Liver (tissue), 8 donors: ENCODE measurements at regions not wholly inside any gene's neighbourhood (a gene's known extent, or its start where the extent isn't known, plus 50 kb on each side); places are given as distances from the start of the nearest gene placed in this dataset.
"Not testable (repeated sequence)": the region's sequence is repeated elsewhere in the genome, so short reads cannot be mapped to it uniquely, and the experiment has no call there.

Experiments used
- DNase-seq: peaks from one replicate; pipeline ENCODE4 v3.0.0-alpha.2; 2017; ENCODE audit warnings: low spot score
- H3K27ac ChIP-seq, 2 donors: one replicate each; pipeline ENCODE4 v1.7.0; 2013; ENCODE audit warnings: inconsistent platforms in 2 of 2, low read length in 2 of 2, control low read depth in 1 of 2, low read depth in 1 of 2, mild to moderate bottlenecking in 1 of 2
- H3K27me3 ChIP-seq, 4 donors: one replicate each; pipeline versions ENCODE4 v1.6.1 to v1.7.0; 2013; ENCODE audit warnings: low read length in 3 of 4, inconsistent platforms in 1 of 4, mild to moderate bottlenecking in 1 of 4, moderate library complexity in 1 of 4; ENCODE audit not compliant: control insufficient read depth in 4 of 4, insufficient read depth in 4 of 4
- H3K36me3 ChIP-seq, 4 donors: one replicate each; pipeline versions ENCODE4 v1.6.1 to v1.7.0; 2013; ENCODE audit warnings: low read length in 3 of 4, mild to moderate bottlenecking in 3 of 4, low read depth in 1 of 4, moderate library complexity in 1 of 4; ENCODE audit not compliant: control insufficient read depth in 4 of 4, insufficient read depth in 3 of 4
- H3K4me1 ChIP-seq, 4 donors: one replicate each; pipeline versions ENCODE4 v1.6.1 to v1.7.0; 2013; ENCODE audit warnings: low read length in 3 of 4, mild to moderate bottlenecking in 3 of 4, moderate library complexity in 1 of 4; ENCODE audit not compliant: control insufficient read depth in 4 of 4, insufficient read depth in 4 of 4
- H3K4me3 ChIP-seq, 3 donors: one replicate each; pipeline versions ENCODE4 v1.6.1 to v1.7.0; 2013; ENCODE audit warnings: low read length in 3 of 3, control low read depth in 1 of 3, low read depth in 1 of 3, mild to moderate bottlenecking in 1 of 3
- H3K9ac ChIP-seq, 2 donors: one replicate each; pipeline ENCODE4 v1.7.0; 2013; ENCODE audit warnings: low read length in 2 of 2, mild to moderate bottlenecking in 2 of 2, moderate library complexity in 2 of 2, control low read depth in 1 of 2, low read depth in 1 of 2
- H3K9me3 ChIP-seq, 4 donors: one replicate each; pipeline versions ENCODE4 v1.6.1 to v1.7.0; 2013; ENCODE audit warnings: low read length in 3 of 4; ENCODE audit not compliant: control insufficient read depth in 4 of 4
- EGR1 ChIP-seq, 2 donors: IDR thresholded peaks; 2 replicates each; pipeline ENCODE4 v1.6.1; 2016 to 2018; ENCODE audit warnings: antibody characterized with exemption in 2 of 2, low read depth in 2 of 2
- FOXA1 ChIP-seq: IDR thresholded peaks from 2 replicates; pipeline ENCODE4 v1.6.1; 2016; ENCODE audit warnings: antibody characterized with exemption
- FOXA2 ChIP-seq: IDR thresholded peaks from 2 replicates; pipeline ENCODE4 v1.6.1; 2016; ENCODE audit warnings: antibody characterized with exemption
- GABPA ChIP-seq, 2 donors: IDR thresholded peaks in 1 of 2; conservative IDR thresholded peaks in 1 of 2; 2 replicates each; pipeline ENCODE4 v1.6.1; 2016; ENCODE audit warnings: antibody characterized with exemption in 2 of 2, mild to moderate bottlenecking in 1 of 2, moderate library complexity in 1 of 2
- HNF4A ChIP-seq, 2 donors: conservative IDR thresholded peaks; 2 replicates each; pipeline ENCODE4 v1.6.1; 2016; ENCODE audit warnings: antibody characterized with exemption in 2 of 2, mild to moderate bottlenecking in 2 of 2
- HNF4G ChIP-seq: IDR thresholded peaks from 2 replicates; pipeline ENCODE4 v1.6.1; 2016; ENCODE audit warnings: antibody characterized with exemption
- JUND ChIP-seq, 2 donors: IDR thresholded peaks; 2 replicates each; pipeline ENCODE4 v1.6.1; 2016; ENCODE audit warnings: antibody characterized with exemption in 2 of 2
- NR2F2 ChIP-seq: IDR thresholded peaks from 2 replicates; pipeline ENCODE4 v1.6.1; 2016; ENCODE audit warnings: antibody characterized with exemption
- RAD21 ChIP-seq, 2 donors: IDR thresholded peaks; 2 replicates each; pipeline ENCODE4 v1.6.1; 2016; ENCODE audit warnings: antibody characterized with exemption in 2 of 2, mild to moderate bottlenecking in 2 of 2
- RXRA ChIP-seq, 2 donors: IDR thresholded peaks; 2 replicates each; pipeline ENCODE4 v1.6.1; 2017 to 2018; ENCODE audit warnings: antibody characterized with exemption in 2 of 2, mild to moderate bottlenecking in 1 of 2
- SP1 ChIP-seq: IDR thresholded peaks from 2 replicates; pipeline ENCODE4 v1.6.1; 2018; ENCODE audit warnings: antibody characterized with exemption, mild to moderate bottlenecking
- TAF1 ChIP-seq: conservative IDR thresholded peaks from 2 replicates; pipeline ENCODE4 v1.6.1; 2016; ENCODE audit warnings: antibody characterized with exemption, mild to moderate bottlenecking
- YY1 ChIP-seq: IDR thresholded peaks from 2 replicates; pipeline ENCODE4 v1.6.1; 2016; ENCODE audit warnings: antibody characterized with exemption, mild to moderate bottlenecking
- WGBS: extraction: QIAGEN DNeasy Blood & Tissue Kit; methylation state at CpG from one replicate; pipeline ENCODE4 v1.1.7; 2013; 5-methylcytosine and 5-hydroxymethylcytosine counted together
- TF ChIP-seq, protein P1 (sequence below): fragments of 150-350 bp; IDR thresholded peaks from 2 replicates; pipeline ENCODE4 v1.5.1; 2017; ENCODE audit warnings: improper control_type of control experiment, low read depth, low read length; ENCODE audit not compliant: missing input control
- TF ChIP-seq, protein P2 (sequence below): IDR thresholded peaks from 2 replicates; pipeline ENCODE4 v1.6.1; 2016; ENCODE audit warnings: antibody characterized with exemption
- TF ChIP-seq, protein P3 (sequence below): IDR thresholded peaks from 2 replicates; pipeline ENCODE4 v1.6.1; 2016; ENCODE audit warnings: antibody characterized with exemption
- TF ChIP-seq, protein P4 (sequence below): IDR thresholded peaks from 2 replicates; pipeline ENCODE4 v1.6.1; 2016; ENCODE audit warnings: antibody characterized with exemption, mild to moderate bottlenecking
- TF ChIP-seq, protein P5 (sequence below): IDR thresholded peaks from 2 replicates; pipeline ENCODE4 v1.6.1; 2016; ENCODE audit warnings: antibody characterized with exemption
- donor health status: healthy.
- donor health status: healthy.
- donor health status: healthy.
- donor health status: healthy.
- donor health status: healthy.

DNA sequence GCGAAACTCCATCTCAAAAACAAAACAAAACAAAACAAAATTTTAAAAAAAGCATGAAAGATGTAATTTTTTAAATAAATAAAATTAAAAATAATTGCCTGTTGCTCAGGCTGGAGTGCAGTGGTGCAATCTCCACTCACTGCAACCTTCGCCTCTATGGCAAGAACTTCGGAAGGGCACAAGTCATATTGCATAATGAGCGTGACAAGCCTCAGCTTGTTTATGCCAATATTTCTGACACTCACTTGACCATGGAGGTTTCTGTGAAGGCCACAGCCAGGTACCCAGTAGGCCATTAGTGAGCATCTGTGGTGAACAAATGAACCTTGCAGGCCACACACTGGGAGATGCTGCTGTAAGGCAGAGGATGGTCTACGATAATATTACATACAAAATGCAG, 106.1 kb upstream of the KMT2C start:
- peak overlapping the region; percentile 70 to 71 for H3K27ac ChIP-seq
- TF ChIP-seq HNF4A (conservative IDR thresholded peaks at IDR 0.05): peak; percentile 76 to 97
- TF ChIP-seq SP1: no peak
- TF ChIP-seq, protein P1, sequence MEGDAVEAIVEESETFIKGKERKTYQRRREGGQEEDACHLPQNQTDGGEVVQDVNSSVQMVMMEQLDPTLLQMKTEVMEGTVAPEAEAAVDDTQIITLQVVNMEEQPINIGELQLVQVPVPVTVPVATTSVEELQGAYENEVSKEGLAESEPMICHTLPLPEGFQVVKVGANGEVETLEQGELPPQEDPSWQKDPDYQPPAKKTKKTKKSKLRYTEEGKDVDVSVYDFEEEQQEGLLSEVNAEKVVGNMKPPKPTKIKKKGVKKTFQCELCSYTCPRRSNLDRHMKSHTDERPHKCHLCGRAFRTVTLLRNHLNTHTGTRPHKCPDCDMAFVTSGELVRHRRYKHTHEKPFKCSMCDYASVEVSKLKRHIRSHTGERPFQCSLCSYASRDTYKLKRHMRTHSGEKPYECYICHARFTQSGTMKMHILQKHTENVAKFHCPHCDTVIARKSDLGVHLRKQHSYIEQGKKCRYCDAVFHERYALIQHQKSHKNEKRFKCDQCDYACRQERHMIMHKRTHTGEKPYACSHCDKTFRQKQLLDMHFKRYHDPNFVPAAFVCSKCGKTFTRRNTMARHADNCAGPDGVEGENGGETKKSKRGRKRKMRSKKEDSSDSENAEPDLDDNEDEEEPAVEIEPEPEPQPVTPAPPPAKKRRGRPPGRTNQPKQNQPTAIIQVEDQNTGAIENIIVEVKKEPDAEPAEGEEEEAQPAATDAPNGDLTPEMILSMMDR: no peak
- peak in 1 of 2 donors; percentile 87 for TF ChIP-seq RXRA (IDR thresholded peaks at IDR 0.05)
- TF ChIP-seq, protein P2, sequence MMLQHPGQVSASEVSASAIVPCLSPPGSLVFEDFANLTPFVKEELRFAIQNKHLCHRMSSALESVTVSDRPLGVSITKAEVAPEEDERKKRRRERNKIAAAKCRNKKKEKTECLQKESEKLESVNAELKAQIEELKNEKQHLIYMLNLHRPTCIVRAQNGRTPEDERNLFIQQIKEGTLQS: peak; percentile 11
- TF ChIP-seq NR2F2: no peak
- TF ChIP-seq, protein P3, sequence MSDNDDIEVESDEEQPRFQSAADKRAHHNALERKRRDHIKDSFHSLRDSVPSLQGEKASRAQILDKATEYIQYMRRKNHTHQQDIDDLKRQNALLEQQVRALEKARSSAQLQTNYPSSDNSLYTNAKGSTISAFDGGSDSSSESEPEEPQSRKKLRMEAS: peak; percentile 67
- TF ChIP-seq HNF4G: no peak
- TF ChIP-seq, protein P4, sequence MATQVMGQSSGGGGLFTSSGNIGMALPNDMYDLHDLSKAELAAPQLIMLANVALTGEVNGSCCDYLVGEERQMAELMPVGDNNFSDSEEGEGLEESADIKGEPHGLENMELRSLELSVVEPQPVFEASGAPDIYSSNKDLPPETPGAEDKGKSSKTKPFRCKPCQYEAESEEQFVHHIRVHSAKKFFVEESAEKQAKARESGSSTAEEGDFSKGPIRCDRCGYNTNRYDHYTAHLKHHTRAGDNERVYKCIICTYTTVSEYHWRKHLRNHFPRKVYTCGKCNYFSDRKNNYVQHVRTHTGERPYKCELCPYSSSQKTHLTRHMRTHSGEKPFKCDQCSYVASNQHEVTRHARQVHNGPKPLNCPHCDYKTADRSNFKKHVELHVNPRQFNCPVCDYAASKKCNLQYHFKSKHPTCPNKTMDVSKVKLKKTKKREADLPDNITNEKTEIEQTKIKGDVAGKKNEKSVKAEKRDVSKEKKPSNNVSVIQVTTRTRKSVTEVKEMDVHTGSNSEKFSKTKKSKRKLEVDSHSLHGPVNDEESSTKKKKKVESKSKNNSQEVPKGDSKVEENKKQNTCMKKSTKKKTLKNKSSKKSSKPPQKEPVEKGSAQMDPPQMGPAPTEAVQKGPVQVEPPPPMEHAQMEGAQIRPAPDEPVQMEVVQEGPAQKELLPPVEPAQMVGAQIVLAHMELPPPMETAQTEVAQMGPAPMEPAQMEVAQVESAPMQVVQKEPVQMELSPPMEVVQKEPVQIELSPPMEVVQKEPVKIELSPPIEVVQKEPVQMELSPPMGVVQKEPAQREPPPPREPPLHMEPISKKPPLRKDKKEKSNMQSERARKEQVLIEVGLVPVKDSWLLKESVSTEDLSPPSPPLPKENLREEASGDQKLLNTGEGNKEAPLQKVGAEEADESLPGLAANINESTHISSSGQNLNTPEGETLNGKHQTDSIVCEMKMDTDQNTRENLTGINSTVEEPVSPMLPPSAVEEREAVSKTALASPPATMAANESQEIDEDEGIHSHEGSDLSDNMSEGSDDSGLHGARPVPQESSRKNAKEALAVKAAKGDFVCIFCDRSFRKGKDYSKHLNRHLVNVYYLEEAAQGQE: peak; percentile 66
- peak in 1 of 2 donors; percentile 57 for TF ChIP-seq RAD21 (IDR thresholded peaks at IDR 0.05)
- peak; percentile 27 for TF ChIP-seq FOXA1
- no peak for TF ChIP-seq TAF1
- TF ChIP-seq GABPA (IDR thresholded peaks at IDR 0.05 in 1 of 2, conservative IDR thresholded peaks at IDR 0.05 in 1 of 2): no peak
- TF ChIP-seq, protein P5, sequence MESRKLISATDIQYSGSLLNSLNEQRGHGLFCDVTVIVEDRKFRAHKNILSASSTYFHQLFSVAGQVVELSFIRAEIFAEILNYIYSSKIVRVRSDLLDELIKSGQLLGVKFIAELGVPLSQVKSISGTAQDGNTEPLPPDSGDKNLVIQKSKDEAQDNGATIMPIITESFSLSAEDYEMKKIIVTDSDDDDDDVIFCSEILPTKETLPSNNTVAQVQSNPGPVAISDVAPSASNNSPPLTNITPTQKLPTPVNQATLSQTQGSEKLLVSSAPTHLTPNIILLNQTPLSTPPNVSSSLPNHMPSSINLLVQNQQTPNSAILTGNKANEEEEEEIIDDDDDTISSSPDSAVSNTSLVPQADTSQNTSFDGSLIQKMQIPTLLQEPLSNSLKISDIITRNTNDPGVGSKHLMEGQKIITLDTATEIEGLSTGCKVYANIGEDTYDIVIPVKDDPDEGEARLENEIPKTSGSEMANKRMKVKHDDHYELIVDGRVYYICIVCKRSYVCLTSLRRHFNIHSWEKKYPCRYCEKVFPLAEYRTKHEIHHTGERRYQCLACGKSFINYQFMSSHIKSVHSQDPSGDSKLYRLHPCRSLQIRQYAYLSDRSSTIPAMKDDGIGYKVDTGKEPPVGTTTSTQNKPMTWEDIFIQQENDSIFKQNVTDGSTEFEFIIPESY: peak; percentile 55
- peak in 1 of 2 donors; percentile 70 for TF ChIP-seq JUND (IDR thresholded peaks at IDR 0.05)
- peak; percentile 28 for TF ChIP-seq FOXA2
- peak in 1 of 2 donors; percentile 46 for TF ChIP-seq EGR1 (IDR thresholded peaks at IDR 0.05; ENCODE audit: low read depth in 2 of 2)
- peak; percentile 86 for TF ChIP-seq YY1
- H3K4me1 ChIP-seq: peaks cover 0 to 18% (median 10%) of the 10 kb centered on the region in 4 donors
- no peak overlapping the region for H3K9ac ChIP-seq
- no peaks in the 10 kb centered on the region for H3K36me3 ChIP-seq
- no peaks in the 10 kb centered on the region for H3K9me3 ChIP-seq
- DNase-seq: no peak
- no peaks in the 10 kb centered on the region for H3K27me3 ChIP-seq
- H3K4me3 ChIP-seq: no peak overlapping the region
- WGBS: 61% methylated on average over 5 of the region's 5 CpGs

DNA sequence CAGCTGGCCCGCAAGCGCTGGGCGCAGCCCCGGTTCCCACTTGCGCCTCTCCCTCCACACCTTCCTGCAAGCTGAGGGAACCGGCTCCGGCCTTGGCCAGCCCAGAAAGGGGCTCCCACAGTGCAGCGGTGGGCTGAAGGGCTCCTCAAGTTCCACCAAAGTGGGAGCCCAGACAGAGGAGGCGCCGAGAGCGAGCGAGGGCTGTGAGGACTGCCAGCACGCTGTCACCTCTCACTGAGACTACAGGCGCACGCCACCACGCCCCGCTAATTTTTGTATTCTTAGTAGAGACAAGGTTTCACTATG, 103.3 kb upstream of the KMT2C start:
- H3K27me3 ChIP-seq, H3K9ac ChIP-seq, H3K4me3 ChIP-seq, H3K9me3 ChIP-seq, H3K36me3 ChIP-seq, DNase-seq, H3K27ac ChIP-seq: not testable (repeated sequence)
- WGBS: 97% methylated on average over 17 of the region's 17 CpGs
- H3K4me1 ChIP-seq: peaks cover 0 to 18% (median 10%) of the 10 kb centered on the region in 4 donors

DNA sequence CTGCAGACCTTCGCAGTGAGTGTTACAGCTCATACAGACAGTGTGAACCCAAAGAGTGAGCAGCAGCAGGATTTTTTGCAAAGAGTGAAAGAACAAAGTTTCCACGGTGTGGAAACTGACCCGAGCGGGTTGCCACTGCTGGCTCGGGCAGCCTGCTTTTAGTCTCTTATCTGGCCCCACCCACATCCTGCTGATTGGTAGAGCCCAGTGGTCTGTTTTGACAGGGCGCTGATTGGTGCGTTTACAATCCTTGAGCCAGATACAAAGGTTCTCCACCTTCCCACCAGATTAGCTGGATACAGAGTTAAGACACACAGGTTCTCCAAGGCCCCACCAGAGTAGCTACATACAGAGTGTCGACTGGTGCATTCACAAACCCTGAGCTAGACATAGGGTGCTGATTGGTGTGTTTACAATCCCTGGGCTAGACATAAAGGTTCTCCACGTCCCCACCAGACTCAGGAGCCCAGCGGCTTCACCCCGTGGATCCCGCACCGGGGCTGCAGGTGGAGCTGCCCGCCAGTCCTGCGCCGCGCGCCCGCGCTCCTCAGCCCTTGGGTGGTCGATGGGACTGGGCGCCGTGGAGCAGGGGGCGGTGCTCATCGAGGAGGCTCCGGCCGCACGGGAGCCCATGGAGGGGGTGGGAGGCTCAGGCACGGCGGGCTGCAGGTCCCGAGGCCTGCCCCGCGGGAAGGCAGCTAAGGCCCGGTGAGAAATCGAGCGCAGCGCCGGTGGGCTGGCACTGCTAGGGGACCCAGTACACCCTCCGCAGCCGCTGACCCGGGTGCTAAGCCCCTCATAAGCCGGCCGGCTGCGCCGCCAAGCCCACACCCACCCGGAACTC, 102.8 kb upstream of the KMT2C start:
- H3K36me3 ChIP-seq, H3K9ac ChIP-seq, H3K4me3 ChIP-seq, H3K27ac ChIP-seq, DNase-seq, H3K9me3 ChIP-seq, H3K27me3 ChIP-seq: not testable (repeated sequence)
- 93% methylated on average over 46 of the region's 46 CpGs for WGBS
- peaks cover 0 to 18% (median 10%) of the 10 kb centered on the region in 4 donors for H3K4me1 ChIP-seq
